ENCODE measurements at regions not wholly inside any gene's neighbourhood (a gene's known extent, or its start where the extent isn't known, plus 50 kb on each side); places are given as distances from the start of the nearest gene placed in this dataset.

DNA sequence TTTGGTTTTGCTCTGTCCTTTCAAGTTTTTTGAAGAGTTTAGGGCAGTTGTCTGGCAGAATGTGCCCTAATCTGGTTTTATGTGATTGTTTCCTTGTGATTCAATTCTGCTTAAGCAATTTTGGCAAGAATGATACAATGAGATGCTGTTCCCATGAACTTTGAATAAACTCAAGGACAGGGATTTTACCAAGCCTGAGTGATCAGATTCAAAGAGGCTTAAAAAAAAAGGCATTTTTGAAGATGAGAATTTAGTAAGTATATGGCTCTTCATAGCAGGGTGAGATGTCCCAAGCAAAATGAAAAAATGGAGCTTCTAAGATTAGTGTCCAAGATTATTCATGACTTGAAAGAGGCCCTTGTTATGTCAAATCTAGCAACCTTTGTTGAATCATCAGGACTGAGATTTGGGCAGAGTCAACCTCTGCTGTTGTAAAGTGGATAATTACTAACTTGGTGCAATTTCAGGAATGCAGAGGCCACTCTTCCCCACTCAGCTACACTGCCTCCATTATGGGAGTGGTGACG, 180.6 kb upstream of the NUDT4 start:
- TF ChIP-seq EZH2phosphoT487 (IDR thresholded peaks at IDR 0.05; ENCODE audit: insufficient read depth, low read depth) (no peak), EZH2 (IDR thresholded peaks at IDR 0.05; ENCODE audit: insufficient read depth, poor library complexity, severe bottlenecking) (no peak)
